ENCODE measurements at regions not wholly inside any gene's neighbourhood (a gene's known extent, or its start where the extent isn't known, plus 50 kb on each side); places are given as distances from the start of the nearest gene placed in this dataset.

- no peak overlapping the region for H3K4me3 Mint-ChIP-seq
- H3K79me2 ChIP-seq (ENCODE audit: insufficient read depth, low read length): no peaks in the 10 kb centered on the region
- H3K4me3 ChIP-seq (replicated peaks in 1 of 3; ENCODE audit: low read depth in 2 of 3, low read length in 3 of 3): no peak overlapping the region
- TF ChIP-seq, protein P1, sequence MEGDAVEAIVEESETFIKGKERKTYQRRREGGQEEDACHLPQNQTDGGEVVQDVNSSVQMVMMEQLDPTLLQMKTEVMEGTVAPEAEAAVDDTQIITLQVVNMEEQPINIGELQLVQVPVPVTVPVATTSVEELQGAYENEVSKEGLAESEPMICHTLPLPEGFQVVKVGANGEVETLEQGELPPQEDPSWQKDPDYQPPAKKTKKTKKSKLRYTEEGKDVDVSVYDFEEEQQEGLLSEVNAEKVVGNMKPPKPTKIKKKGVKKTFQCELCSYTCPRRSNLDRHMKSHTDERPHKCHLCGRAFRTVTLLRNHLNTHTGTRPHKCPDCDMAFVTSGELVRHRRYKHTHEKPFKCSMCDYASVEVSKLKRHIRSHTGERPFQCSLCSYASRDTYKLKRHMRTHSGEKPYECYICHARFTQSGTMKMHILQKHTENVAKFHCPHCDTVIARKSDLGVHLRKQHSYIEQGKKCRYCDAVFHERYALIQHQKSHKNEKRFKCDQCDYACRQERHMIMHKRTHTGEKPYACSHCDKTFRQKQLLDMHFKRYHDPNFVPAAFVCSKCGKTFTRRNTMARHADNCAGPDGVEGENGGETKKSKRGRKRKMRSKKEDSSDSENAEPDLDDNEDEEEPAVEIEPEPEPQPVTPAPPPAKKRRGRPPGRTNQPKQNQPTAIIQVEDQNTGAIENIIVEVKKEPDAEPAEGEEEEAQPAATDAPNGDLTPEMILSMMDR (IDR thresholded peaks at IDR 0.05): no peak
- DNase-seq: no peak
- H3K9me3 ChIP-seq (replicated peaks in 1 of 2; ENCODE audit: control insufficient read depth in 1 of 2, insufficient read depth in 1 of 2, low read length in 2 of 2): no peaks in the 10 kb centered on the region
- no peak overlapping the region for H3K27ac Mint-ChIP-seq
- no peaks in the 10 kb centered on the region for H3K9me3 Mint-ChIP-seq
- no peaks in the 10 kb centered on the region for H3K27me3 Mint-ChIP-seq (ENCODE audit: low read depth in 3 of 3)
- no peaks in the 10 kb centered on the region for H3K36me3 ChIP-seq (replicated peaks in 1 of 2; ENCODE audit: control insufficient read depth in 1 of 2, insufficient read depth in 2 of 2, low read length in 2 of 2)
- no peaks in the 10 kb centered on the region for H4K20me1 ChIP-seq (ENCODE audit: insufficient read depth, low read length)
- no peaks in the 10 kb centered on the region for H3K36me3 Mint-ChIP-seq
- H3K27me3 ChIP-seq (ENCODE audit: control insufficient read depth in 2 of 2, insufficient read depth in 2 of 2, low read length in 2 of 2): no peaks in the 10 kb centered on the region
- intact Hi-C loops (cut with micrococcal nuclease): no loop called here
- H3K27ac ChIP-seq (ENCODE audit: low read depth in 1 of 2, low read length in 2 of 2): no peak overlapping the region
- H2AFZ ChIP-seq (ENCODE audit: insufficient read depth, low read depth, low read length, poor library complexity, severe bottlenecking): no peak overlapping the region
- 79% methylated on average over 2 of the region's 3 CpGs for WGBS (ENCODE audit: insufficient coverage)
- H3K4me2 ChIP-seq (replicated peaks; ENCODE audit: extremely low read depth, low read length, poor library complexity, severe bottlenecking): no peak overlapping the region
- H3K4me1 Mint-ChIP-seq: no peaks in the 10 kb centered on the region
- no peaks in the 10 kb centered on the region for H3K4me1 ChIP-seq (ENCODE audit: control insufficient read depth in 1 of 2, insufficient read depth in 2 of 2, low read length in 2 of 2)
- no peak overlapping the region for H3K9ac ChIP-seq (ENCODE audit: insufficient read depth, low read length, poor library complexity, severe bottlenecking)
These were observed 655.8 kb upstream of the MGAT4C start for GRCh38 chr12:86911973-86912372.

DNA sequence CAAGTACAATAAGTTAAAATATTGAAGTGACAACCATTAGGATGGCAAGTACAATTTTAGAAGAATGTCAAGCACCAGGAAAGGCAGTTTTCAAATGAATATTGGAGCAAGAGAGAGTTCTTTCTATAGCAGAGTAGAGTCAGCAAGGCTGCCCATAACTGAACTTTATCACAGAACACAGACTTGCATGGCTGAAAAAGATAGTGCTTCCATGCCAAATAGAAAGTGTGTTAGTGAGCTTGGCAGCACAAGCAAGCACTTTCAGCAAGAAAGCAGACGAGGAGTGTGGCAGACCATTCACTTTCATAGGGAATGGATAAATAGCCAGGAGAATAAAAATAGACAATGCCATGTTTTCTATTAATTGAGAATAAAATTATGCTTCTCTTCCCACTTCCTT lies 647.0 kb upstream of the MGAT4C start:
- Histone ChIP-seq H3K36me3 (replicated peaks in 1 of 2; ENCODE audit: control insufficient read depth in 1 of 2, insufficient read depth in 2 of 2, low read length in 2 of 2) (no peaks in the 10 kb centered on the region), H3K79me2 (ENCODE audit: insufficient read depth, low read length) (no peaks in the 10 kb centered on the region), H3K27me3 (ENCODE audit: control insufficient read depth in 2 of 2, insufficient read depth in 2 of 2, low read length in 2 of 2) (no peaks in the 10 kb centered on the region), H3K27ac (ENCODE audit: low read depth in 1 of 2, low read length in 2 of 2) (no peak overlapping the region), H2AFZ (ENCODE audit: insufficient read depth, low read depth, low read length, poor library complexity, severe bottlenecking) (no peak overlapping the region), H3K9me3 (replicated peaks in 1 of 2; ENCODE audit: control insufficient read depth in 1 of 2, insufficient read depth in 1 of 2, low read length in 2 of 2) (no peaks in the 10 kb centered on the region), H3K4me2 (replicated peaks; ENCODE audit: extremely low read depth, low read length, poor library complexity, severe bottlenecking) (no peak overlapping the region), H3K4me1 (ENCODE audit: control insufficient read depth in 1 of 2, insufficient read depth in 2 of 2, low read length in 2 of 2) (no peaks in the 10 kb centered on the region), H3K4me3 (replicated peaks in 1 of 3; ENCODE audit: low read depth in 2 of 3, low read length in 3 of 3) (no peak overlapping the region), H4K20me1 (ENCODE audit: insufficient read depth, low read length) (no peaks in the 10 kb centered on the region), H3K9ac (ENCODE audit: insufficient read depth, low read length, poor library complexity, severe bottlenecking) (no peak overlapping the region)
- intact Hi-C loops (cut with micrococcal nuclease): no loop called here
- Mint-ChIP-seq H3K36me3 (no peaks in the 10 kb centered on the region), H3K27ac (no peak overlapping the region), H3K9me3 (no peaks in the 10 kb centered on the region), H3K27me3 (ENCODE audit: low read depth in 3 of 3) (no peaks in the 10 kb centered on the region), H3K4me3 (no peak overlapping the region), H3K4me1 (no peaks in the 10 kb centered on the region)
- no CpG with 5 or more reads among the region's 1 CpG for WGBS (ENCODE audit: insufficient coverage)
- no peak for DNase-seq
- TF ChIP-seq, protein P1 (IDR thresholded peaks at IDR 0.05): no peak

Data from CD14-positive monocyte (primary cell).